Osteoblast (primary cell): ENCODE measurements at regions not wholly inside any gene's neighbourhood (a gene's known extent, or its start where the extent isn't known, plus 50 kb on each side); places are given as distances from the start of the nearest gene placed in this dataset. TPM values are rescaled to one million over a fixed set of nuclear protein-coding genes. Genes with fewer than 3 reads are reported as not detected.

Source experiments
- DNase-seq: peaks from one replicate; pipeline ENCODE4 v3.0.0; 2011; ENCODE audit warnings: low spot score, mixed read lengths; ENCODE audit not compliant: insufficient read length; ENCODE audit errors: missing footprints
- H2AFZ ChIP-seq: 2 replicates; pipeline ENCODE4 v1.6.0; 2011; ENCODE audit warnings: mild to moderate bottlenecking, low read length
- H3K27ac ChIP-seq: 2 replicates; pipeline ENCODE4 v1.5.1; 2011; ENCODE audit warnings: mild to moderate bottlenecking, low read depth, low read length, moderate library complexity
- H3K27me3 ChIP-seq: 2 replicates; pipeline ENCODE4 v1.6.0; 2012; ENCODE audit warnings: mild to moderate bottlenecking, control low read depth, inconsistent platforms, low read length, moderate library complexity; ENCODE audit not compliant: insufficient read depth
- H3K36me3 ChIP-seq: 2 replicates; pipeline ENCODE4 v1.5.1; 2011; ENCODE audit warnings: mild to moderate bottlenecking, low read length, control low read depth, moderate library complexity; ENCODE audit not compliant: insufficient read depth
- H3K4me1 ChIP-seq: 2 replicates; pipeline ENCODE4 v1.5.1; 2011; ENCODE audit warnings: mild to moderate bottlenecking, low read length, control low read depth, moderate library complexity; ENCODE audit not compliant: insufficient read depth
- H3K4me2 ChIP-seq: 2 replicates; pipeline ENCODE4 v1.6.0; 2011; ENCODE audit warnings: mild to moderate bottlenecking, low read length; ENCODE audit not compliant: insufficient read depth
- H3K4me3 ChIP-seq: fragments of 200-600 bp; sonication (generic); 3 replicates; pipeline ENCODE4 v1.5.1; 2012; ENCODE audit warnings: mild to moderate bottlenecking, low read length, inconsistent platforms; ENCODE audit not compliant: insufficient read depth
- H3K79me2 ChIP-seq: 2 replicates; pipeline ENCODE4 v1.6.0; 2012; ENCODE audit warnings: mild to moderate bottlenecking, low read length, control low read depth, inconsistent platforms; ENCODE audit not compliant: insufficient read depth
- H3K9me3 ChIP-seq: 2 replicates; pipeline ENCODE4 v1.5.1; 2011; ENCODE audit warnings: low read depth, low read length, control low read depth
- H4K20me1 ChIP-seq: 2 replicates; pipeline ENCODE4 v1.6.0; 2012; ENCODE audit warnings: mild to moderate bottlenecking, low read length, control low read depth; ENCODE audit not compliant: insufficient read depth
- CTCF ChIP-seq: IDR thresholded peaks from 2 replicates; pipeline ENCODE4 v1.5.1; 2011; ENCODE audit warnings: mild to moderate bottlenecking, low read depth, low read length, moderate library complexity; ENCODE audit errors: extremely low read depth
- small RNA-seq: library from RNA; depleted of rRNA; stranded (forward); fragments of <200 nt; gene quantifications from one replicate; pipeline ENCODE3, GENCODE V24; 2012

DNA sequence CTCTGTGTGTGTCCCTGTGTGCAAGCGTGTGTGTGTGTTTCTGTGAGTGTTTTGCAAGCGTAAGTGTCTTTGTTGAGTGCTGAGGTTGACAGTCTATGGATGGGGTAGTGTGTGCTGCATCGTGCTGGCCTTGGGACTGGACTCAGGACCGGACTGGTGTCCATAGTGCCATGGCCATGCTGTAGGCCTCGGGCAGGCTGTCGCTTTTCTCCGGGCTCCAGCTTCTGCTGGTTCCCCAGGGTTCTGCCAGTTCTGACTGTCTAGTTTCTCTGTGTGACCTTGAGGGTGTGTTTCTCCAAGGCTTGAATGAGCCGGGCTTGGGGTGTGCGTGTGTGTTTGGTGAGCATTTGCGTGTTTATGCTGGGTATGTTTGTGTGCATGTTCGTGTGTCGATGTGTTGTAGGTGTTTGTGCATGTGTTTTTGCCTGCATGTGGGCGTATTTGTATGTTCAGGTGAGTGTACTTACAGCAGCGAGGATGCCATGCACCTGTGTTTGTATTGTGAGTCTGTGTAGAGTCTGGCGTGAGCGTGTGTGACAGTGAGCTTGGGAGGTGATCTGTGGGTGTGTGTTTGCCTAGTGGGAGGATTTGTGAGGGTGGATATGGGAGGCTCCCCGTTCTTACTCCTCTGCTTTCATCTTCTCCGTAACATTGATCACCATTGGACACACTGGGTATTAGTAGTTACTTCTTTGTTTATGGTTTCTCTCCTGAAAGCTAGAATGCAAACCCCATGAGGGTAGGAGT, 51.7 kb upstream of the POU3F1 start:
- Histone ChIP-seq H3K4me1 (no peaks in the 10 kb centered on the region), H3K79me2 (no peaks in the 10 kb centered on the region), H3K9me3 (no peaks in the 10 kb centered on the region), H3K27me3 (peaks cover 14% of the 10 kb centered on the region), H2AFZ (no peak overlapping the region), H3K27ac (no peak overlapping the region), H3K4me2 (no peak overlapping the region), H3K4me3 (no peak overlapping the region), H4K20me1 (no peaks in the 10 kb centered on the region), H3K36me3 (no peaks in the 10 kb centered on the region)
- no peak for DNase-seq
- TF ChIP-seq CTCF, result no peak

GRCh38 chr1:38097284-38097898, 50.8 kb upstream of the POU3F1 start:
- no peaks in the 10 kb centered on the region for H3K36me3 ChIP-seq
- no peak for TF ChIP-seq CTCF
- no peaks in the 10 kb centered on the region for H3K9me3 ChIP-seq
- no peak for DNase-seq
- peaks cover 14% of the 10 kb centered on the region for H3K27me3 ChIP-seq
- H3K4me3 ChIP-seq, result no peak overlapping the region
- H4K20me1 ChIP-seq, result no peaks in the 10 kb centered on the region
- H3K4me1 ChIP-seq, result no peaks in the 10 kb centered on the region
- H3K27ac ChIP-seq, result no peak overlapping the region
- no peak overlapping the region for H2AFZ ChIP-seq
- H3K4me2 ChIP-seq, result no peak overlapping the region
- H3K79me2 ChIP-seq, result no peaks in the 10 kb centered on the region

Small RNA genes lying in the stretch of these regions (small RNA-seq; reads per million reads assigned to genes)
- not detected for gene RNU6-753P
